ENCODE measurements at regions not wholly inside any gene's neighbourhood (a gene's known extent, or its start where the extent isn't known, plus 50 kb on each side); places are given as distances from the start of the nearest gene placed in this dataset.

- no peak overlapping the region for H3K4me3 ChIP-seq (ENCODE audit: low read length)
- no peak for TF ChIP-seq CTCF (conservative IDR thresholded peaks at IDR 0.05; ENCODE audit: low read depth, low read length)
- no peak for DNase-seq (ENCODE audit: low read depth)
These were observed 131.5 kb downstream of the OAT start for GRCh38 chr10:124287071-124287685.

- no peak for TF ChIP-seq CTCF (conservative IDR thresholded peaks at IDR 0.05; ENCODE audit: low read depth, low read length)
These were observed 132.1 kb downstream of the OAT start for GRCh38 chr10:124286621-124287020.

GRCh38 chr10:124285587-124286527 lies 132.9 kb downstream of the OAT start:
- no peak for TF ChIP-seq CTCF (conservative IDR thresholded peaks at IDR 0.05; ENCODE audit: low read depth, low read length)
- H3K4me3 ChIP-seq (ENCODE audit: low read length), result no peak overlapping the region
- no peak for DNase-seq (ENCODE audit: low read depth)

More at GRCh38 chr10:124286621-124287020, 132.1 kb downstream of the OAT start:
- DNase-seq (ENCODE audit: low read depth), result no peak
- no peak overlapping the region for H3K4me3 ChIP-seq (ENCODE audit: low read length)

- no peak for DNase-seq (ENCODE audit: low read depth)
- TF ChIP-seq CTCF (conservative IDR thresholded peaks at IDR 0.05; ENCODE audit: low read depth, low read length), result no peak
- H3K4me3 ChIP-seq (ENCODE audit: low read length), result no peak overlapping the region
These were observed 134.8 kb downstream of the OAT start for GRCh38 chr10:124283949-124284250.

- no peak for TF ChIP-seq CTCF (conservative IDR thresholded peaks at IDR 0.05; ENCODE audit: low read depth, low read length)
- no peak for DNase-seq (ENCODE audit: low read depth)
These were observed 135.3 kb downstream of the OAT start for GRCh38 chr10:124283215-124283948.

GRCh38 chr10:124282326-124282725 lies 136.4 kb downstream of the OAT start:
- TF ChIP-seq CTCF (conservative IDR thresholded peaks at IDR 0.05; ENCODE audit: low read depth, low read length), result no peak
- no peak for DNase-seq (ENCODE audit: low read depth)

More at GRCh38 chr10:124283215-124283948, 135.3 kb downstream of the OAT start:
- no peak overlapping the region for H3K4me3 ChIP-seq (ENCODE audit: low read length)

More at GRCh38 chr10:124282326-124282725, 136.4 kb downstream of the OAT start:
- no peak overlapping the region for H3K4me3 ChIP-seq (ENCODE audit: low read length)

Measured in retinal pigment epithelial cell (primary cell).